Keratinocyte (primary cell): ENCODE measurements at regions not wholly inside any gene's neighbourhood (a gene's known extent, or its start where the extent isn't known, plus 50 kb on each side); places are given as distances from the start of the nearest gene placed in this dataset.

Experiments used
- DNase-seq: peaks from one replicate; pipeline ENCODE4 v3.0.0-alpha.2; 2011; ENCODE audit warnings: low read depth, missing footprints, low spot score
- FAIRE-seq: peaks from 2 replicates; lab custom pipeline; 2011; peaks lifted over from hg19 to GRCh38; lab: Jason Lieb, UNC
- H2AFZ ChIP-seq: 2 replicates; pipeline ENCODE4 v1.6.0; 2012; ENCODE audit warnings: low read length, control low read depth, inconsistent platforms; ENCODE audit not compliant: control insufficient read depth
- H3K27ac ChIP-seq: 2 replicates; pipeline ENCODE4 v1.5.1; 2011; ENCODE audit warnings: low read length; ENCODE audit not compliant: control insufficient read depth, insufficient read depth
- H3K27me3 ChIP-seq: 3 replicates; pipeline ENCODE4 v1.6.0; 2011; ENCODE audit warnings: low read length; ENCODE audit not compliant: control insufficient read depth, insufficient read depth; ENCODE audit errors: extremely low read depth
- H3K36me3 ChIP-seq, 2 experiments: 2 replicates in 1 of 2; 3 replicates in 1 of 2; pipeline ENCODE4 v1.5.1; 2011; ENCODE audit warnings: low read length in 2 of 2, mild to moderate bottlenecking in 1 of 2; ENCODE audit not compliant: control insufficient read depth in 2 of 2, insufficient read depth in 2 of 2; ENCODE audit errors: extremely low read depth in 1 of 2
- H3K4me1 ChIP-seq: 3 replicates; pipeline ENCODE4 v1.5.1; 2011; ENCODE audit warnings: low read length; ENCODE audit not compliant: control insufficient read depth, insufficient read depth; ENCODE audit errors: extremely low read depth
- H3K4me2 ChIP-seq: 3 replicates; pipeline ENCODE4 v1.6.0; 2011; ENCODE audit warnings: low read depth, low read length; ENCODE audit not compliant: control insufficient read depth, insufficient read depth; ENCODE audit errors: extremely low read depth
- H3K4me3 ChIP-seq, 3 experiments: fragments of 200-600 bp in 1 of 3; sonication (generic) in 1 of 3; 2 replicates in 2 of 3; 3 replicates in 1 of 3; pipeline ENCODE4 v1.5.1; 2011 to 2016; ENCODE audit warnings: low read length in 3 of 3, mild to moderate bottlenecking in 3 of 3, control low read depth in 2 of 3, inconsistent platforms in 1 of 3, low read depth in 1 of 3, mixed read lengths in 1 of 3, mixed run types in 1 of 3, moderate library complexity in 1 of 3; ENCODE audit not compliant: control insufficient read depth in 2 of 3, insufficient read depth in 2 of 3; ENCODE audit errors: extremely low read depth in 1 of 3
- H3K79me2 ChIP-seq: 2 replicates; pipeline ENCODE4 v1.6.0; 2012; ENCODE audit warnings: low read length; ENCODE audit not compliant: control insufficient read depth, insufficient read depth
- H3K9ac ChIP-seq: 3 replicates; pipeline ENCODE4 v1.6.0; 2011; ENCODE audit warnings: low read length; ENCODE audit not compliant: control insufficient read depth, insufficient read depth; ENCODE audit errors: extremely low read depth
- H3K9me1 ChIP-seq: 3 replicates; pipeline ENCODE4 v1.6.0; 2011; ENCODE audit warnings: low read length; ENCODE audit not compliant: control insufficient read depth, insufficient read depth; ENCODE audit errors: extremely low read depth
- H3K9me3 ChIP-seq: 2 replicates; pipeline ENCODE4 v1.5.1; 2012; ENCODE audit warnings: low read depth, low read length; ENCODE audit not compliant: control insufficient read depth
- H4K20me1 ChIP-seq: 3 replicates; pipeline ENCODE4 v1.6.0; 2011; ENCODE audit warnings: low read length; ENCODE audit not compliant: control insufficient read depth, insufficient read depth; ENCODE audit errors: extremely low read depth
- CTCF ChIP-seq, 3 experiments: IDR thresholded peaks in 1 of 3; conservative IDR thresholded peaks in 1 of 3; optimal IDR thresholded peaks in 1 of 3; 2 replicates in 2 of 3; 3 replicates in 1 of 3; pipeline versions ENCODE3 to v1.5.1; 2011; ENCODE audit warnings: low read length in 3 of 3, mild to moderate bottlenecking in 3 of 3, moderate library complexity in 2 of 3, control low read depth in 1 of 3, inconsistent platforms in 1 of 3; ENCODE audit not compliant: insufficient read depth in 2 of 3; ENCODE audit errors: extremely low read depth in 1 of 3
- EZH2 ChIP-seq: IDR thresholded peaks from one replicate; pipeline ENCODE4 v1.6.1; 2012; ENCODE audit warnings: inconsistent platforms, mild to moderate bottlenecking, low read length, moderate library complexity
- dilution Hi-C: fragments of 300-500 bp; cut with MboI; formaldehyde crosslinking; loops from one replicate; pipeline ENCODE4 v1.7.0; 2020; ENCODE audit warnings: low sequenced_read_pairs; ENCODE audit not compliant: extremely low pct_ligation_motif_present

- Histone ChIP-seq H3K9me3 (no peaks in the 10 kb centered on the region), H3K4me2 (no peak overlapping the region), H2AFZ (no peak overlapping the region), H3K79me2 (no peaks in the 10 kb centered on the region), H3K27me3 (peaks cover 10% of the 10 kb centered on the region), H3K4me1 (peaks cover 12% of the 10 kb centered on the region), H3K36me3 (no peaks in the 10 kb centered on the region), H4K20me1 (no peaks in the 10 kb centered on the region), H3K9me1 (no peaks in the 10 kb centered on the region), H3K4me3 (no peak overlapping the region), H3K27ac (no peak overlapping the region), H3K9ac (no peak overlapping the region)
- DNase-seq (no peak), FAIRE-seq (no peak)
- TF ChIP-seq CTCF (optimal IDR thresholded peaks at IDR 0.05 in 1 of 3, IDR thresholded peaks at IDR 0.05 in 1 of 3, conservative IDR thresholded peaks at IDR 0.05 in 1 of 3; ENCODE audit: extremely low read depth in 1 of 3, insufficient read depth in 2 of 3, low read length in 3 of 3) (no peak), EZH2 (no peak)
- dilution Hi-C loops: no loop called here
Observed at GRCh38 chr13:31035185-31035965, 102.9 kb downstream of the TEX26 start.

DNA sequence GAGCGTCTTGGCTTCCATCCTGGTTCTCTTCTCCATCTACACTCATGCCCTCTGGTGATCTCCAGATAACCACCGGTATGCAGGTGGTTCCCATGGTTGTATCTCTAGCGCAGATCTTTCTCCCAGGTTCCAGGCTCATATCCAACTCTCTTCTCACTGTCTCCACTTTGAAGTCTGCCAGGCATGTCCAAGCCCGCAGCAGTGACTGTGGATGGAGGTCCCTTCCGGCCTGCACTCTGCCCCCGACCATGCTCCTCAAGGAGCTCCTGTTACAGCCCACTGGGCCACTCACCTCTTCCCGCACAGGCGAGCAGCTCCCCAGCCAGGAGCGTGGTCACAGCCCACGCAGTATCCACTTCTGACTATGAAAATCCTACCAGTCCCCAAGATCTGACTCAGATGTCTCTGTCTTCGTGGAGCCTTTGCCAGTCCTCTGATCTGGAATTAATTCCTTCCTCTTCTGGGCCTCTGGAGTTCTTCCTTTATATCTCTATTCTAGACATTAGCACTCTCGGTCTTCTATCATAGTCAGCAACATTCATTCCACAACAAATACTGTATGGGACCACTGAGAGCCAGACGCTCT lies 100.2 kb downstream of the TEX26 start:
- Histone ChIP-seq H3K4me2 (peak overlapping the region; percentile 58), H2AFZ (no peak overlapping the region), H3K79me2 (no peaks in the 10 kb centered on the region), H3K9ac (no peak overlapping the region), H3K9me3 (no peaks in the 10 kb centered on the region), H3K36me3 (no peaks in the 10 kb centered on the region), H3K4me1 (peaks cover 8% of the 10 kb centered on the region), H4K20me1 (no peaks in the 10 kb centered on the region), H3K4me3 (no peak overlapping the region), H3K9me1 (no peaks in the 10 kb centered on the region), H3K27me3 (peaks cover 7% of the 10 kb centered on the region), H3K27ac (no peak overlapping the region)
- FAIRE-seq (peak; percentile 66), DNase-seq (no peak)
- dilution Hi-C loops: no loop called here
- no peak for TF ChIP-seq CTCF (optimal IDR thresholded peaks at IDR 0.05 in 1 of 3, IDR thresholded peaks at IDR 0.05 in 1 of 3, conservative IDR thresholded peaks at IDR 0.05 in 1 of 3; ENCODE audit: extremely low read depth in 1 of 3, insufficient read depth in 2 of 3, low read length in 3 of 3)
- TF ChIP-seq EZH2: no peak
